ENCODE measurements at regions not wholly inside any gene's neighbourhood (a gene's known extent, or its start where the extent isn't known, plus 50 kb on each side); places are given as distances from the start of the nearest gene placed in this dataset.

- TF ChIP-seq, protein P1, sequence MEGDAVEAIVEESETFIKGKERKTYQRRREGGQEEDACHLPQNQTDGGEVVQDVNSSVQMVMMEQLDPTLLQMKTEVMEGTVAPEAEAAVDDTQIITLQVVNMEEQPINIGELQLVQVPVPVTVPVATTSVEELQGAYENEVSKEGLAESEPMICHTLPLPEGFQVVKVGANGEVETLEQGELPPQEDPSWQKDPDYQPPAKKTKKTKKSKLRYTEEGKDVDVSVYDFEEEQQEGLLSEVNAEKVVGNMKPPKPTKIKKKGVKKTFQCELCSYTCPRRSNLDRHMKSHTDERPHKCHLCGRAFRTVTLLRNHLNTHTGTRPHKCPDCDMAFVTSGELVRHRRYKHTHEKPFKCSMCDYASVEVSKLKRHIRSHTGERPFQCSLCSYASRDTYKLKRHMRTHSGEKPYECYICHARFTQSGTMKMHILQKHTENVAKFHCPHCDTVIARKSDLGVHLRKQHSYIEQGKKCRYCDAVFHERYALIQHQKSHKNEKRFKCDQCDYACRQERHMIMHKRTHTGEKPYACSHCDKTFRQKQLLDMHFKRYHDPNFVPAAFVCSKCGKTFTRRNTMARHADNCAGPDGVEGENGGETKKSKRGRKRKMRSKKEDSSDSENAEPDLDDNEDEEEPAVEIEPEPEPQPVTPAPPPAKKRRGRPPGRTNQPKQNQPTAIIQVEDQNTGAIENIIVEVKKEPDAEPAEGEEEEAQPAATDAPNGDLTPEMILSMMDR (IDR thresholded peaks at IDR 0.05) = no peak
- no peak for TF ChIP-seq POLR2A (IDR thresholded peaks at IDR 0.05)
These were observed 250.5 kb downstream of the GLI2 start for GRCh38 chr2:120985997-120986651.
